A673 (cell line): ENCODE measurements at regions not wholly inside any gene's neighbourhood (a gene's known extent, or its start where the extent isn't known, plus 50 kb on each side); places are given as distances from the start of the nearest gene placed in this dataset.

Experiments used
- BruUV-seq: library from RNA; stranded (reverse); fragments of 400-500 nt; replicated peaks from 2 replicates; lab custom pipeline; 2021; lab: Mats Ljungman, UMichigan
- CTCF ChIA-PET: fragments of 300-600 bp; sonication (Branson Sonifier 250); formaldehyde crosslinking; loops from one replicate; lab custom pipeline; 2022; ENCODE audit warnings: antibody characterized with exemption; lab: Charles Lee
- POLR2A ChIA-PET: fragments of 300-600 bp; sonication (Branson Sonifier 250); formaldehyde crosslinking; loops from one replicate; lab custom pipeline; 2022; ENCODE audit warnings: antibody characterized with exemption; ENCODE audit not compliant: low non-redundant PET; lab: Charles Lee
- DNase-seq: peaks from one replicate; pipeline ENCODE4 v3.0.0-alpha.2; 2015; ENCODE audit warnings: low spot score
- H3K27ac ChIP-seq: fragments of 200-600 bp; sonication (generic); 2 replicates; pipeline ENCODE4 v1.5.1; 2016; ENCODE audit warnings: mixed run types, low read depth, mild to moderate bottlenecking, mixed read lengths, antibody characterized with exemption, low read length; ENCODE audit not compliant: poor library complexity, severe bottlenecking
- H3K27me3 ChIP-seq: fragments of 200-600 bp; sonication (generic); replicated peaks from 2 replicates; pipeline ENCODE4 v1.6.1; 2017; ENCODE audit warnings: mixed run types, low read depth, mild to moderate bottlenecking, mixed read lengths, antibody characterized with exemption, low read length; ENCODE audit not compliant: insufficient read depth, poor library complexity
- H3K36me3 ChIP-seq: fragments of 200-600 bp; sonication (generic); 2 replicates; pipeline ENCODE4 v1.6.1; 2016; ENCODE audit warnings: mixed run types, mild to moderate bottlenecking, mixed read lengths, antibody characterized with exemption, low read length; ENCODE audit not compliant: insufficient read depth, poor library complexity, severe bottlenecking
- H3K4me1 ChIP-seq: fragments of 200-600 bp; sonication (generic); 2 replicates; pipeline ENCODE4 v1.6.1; 2017; ENCODE audit warnings: mixed run types, mild to moderate bottlenecking, mixed read lengths, antibody characterized with exemption, low read length; ENCODE audit not compliant: insufficient read depth, poor library complexity, severe bottlenecking
- H3K4me3 ChIP-seq: fragments of 200-600 bp; sonication (generic); 2 replicates; pipeline ENCODE4 v1.5.1; 2016; ENCODE audit warnings: low read depth, mixed run types, mild to moderate bottlenecking, mixed read lengths, low read length; ENCODE audit not compliant: poor library complexity, severe bottlenecking
- H3K9me3 ChIP-seq: fragments of 200-600 bp; sonication (generic); 2 replicates; pipeline ENCODE4 v1.6.1; 2016; ENCODE audit warnings: mixed run types, low read depth, mild to moderate bottlenecking, mixed read lengths, antibody characterized with exemption, low read length; ENCODE audit not compliant: poor library complexity, severe bottlenecking
- EZH2 ChIP-seq: fragments of 200-600 bp; sonication (generic); IDR thresholded peaks from 2 replicates; pipeline ENCODE4 v1.6.1; 2017; ENCODE audit warnings: borderline replicate concordance, low read depth, mild to moderate bottlenecking, mixed read lengths, antibody characterized with exemption, low read length; ENCODE audit not compliant: poor library complexity, severe bottlenecking
- intact Hi-C: fragments of 100-400 bp; cut with micrococcal nuclease; formaldehyde crosslinking; loops from one replicate; pipeline ENCODE4 v1.10.0; 2022; ENCODE audit not compliant: unreplicated experiment
- TF ChIP-seq, protein P1 (sequence below): fragments of 300-800, 200-600 bp; sonication (generic); conservative IDR thresholded peaks from 2 replicates; pipeline ENCODE4 v1.5.1; 2017; ENCODE audit warnings: low read depth, mild to moderate bottlenecking, antibody characterized with exemption, low read length, moderate library complexity, mixed read lengths

DNA sequence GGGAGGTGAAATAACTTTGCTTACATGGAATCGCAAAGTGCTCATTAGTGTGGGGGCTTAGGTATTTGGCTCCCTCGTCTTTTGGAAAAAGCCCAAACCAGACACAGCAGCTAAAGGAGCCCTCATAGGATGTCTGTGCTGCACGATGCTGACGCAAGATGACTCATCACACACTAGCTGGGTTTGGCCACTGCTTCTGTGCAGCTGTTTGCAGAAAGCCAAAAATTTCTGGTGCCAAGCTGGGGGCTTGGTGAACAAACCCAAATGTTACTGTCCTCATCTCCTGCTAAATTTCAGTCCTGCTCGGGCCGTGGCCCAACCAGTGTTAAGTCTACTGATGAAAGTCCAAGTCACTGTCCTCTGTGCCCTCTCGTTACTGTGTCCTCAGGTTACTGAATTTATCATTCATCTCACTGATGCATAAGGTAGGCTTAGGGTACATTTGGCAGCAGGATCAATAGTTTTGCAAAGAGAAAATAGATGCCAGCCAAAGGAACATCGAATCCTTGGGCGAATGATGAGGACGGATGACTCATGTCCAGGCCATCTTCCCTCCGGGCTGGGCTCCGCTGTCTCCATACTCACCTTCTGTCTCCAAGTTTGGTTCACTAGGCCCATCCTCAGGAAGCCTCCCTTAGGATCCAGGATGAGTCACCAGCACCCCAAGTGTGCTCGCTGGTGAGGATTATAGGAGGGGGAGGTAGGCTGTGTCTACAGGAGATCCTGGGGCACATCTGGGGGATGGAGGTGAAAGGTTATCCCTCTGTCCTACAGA is 177.7 kb downstream of the ADSS2 start:
- H3K27me3 ChIP-seq = no peaks in the 10 kb centered on the region
- peak overlapping the region; percentile 12 for H3K4me3 ChIP-seq
- H3K27ac ChIP-seq = peak overlapping the region; percentile 49
- H3K9me3 ChIP-seq = no peaks in the 10 kb centered on the region
- no peaks in the 10 kb centered on the region for H3K36me3 ChIP-seq
- peak; percentile 83 for DNase-seq
- ChIA-PET CTCF (interaction anchor here (0.5 kb wide), 1 partner anchor 19 kb away, joined by 4 read pairs; no protein-coding TSS in a partner anchor), POLR2A (no interaction called here)
- BruUV-seq = no TSS peak
- no peak for TF ChIP-seq EZH2
- TF ChIP-seq, protein P1, sequence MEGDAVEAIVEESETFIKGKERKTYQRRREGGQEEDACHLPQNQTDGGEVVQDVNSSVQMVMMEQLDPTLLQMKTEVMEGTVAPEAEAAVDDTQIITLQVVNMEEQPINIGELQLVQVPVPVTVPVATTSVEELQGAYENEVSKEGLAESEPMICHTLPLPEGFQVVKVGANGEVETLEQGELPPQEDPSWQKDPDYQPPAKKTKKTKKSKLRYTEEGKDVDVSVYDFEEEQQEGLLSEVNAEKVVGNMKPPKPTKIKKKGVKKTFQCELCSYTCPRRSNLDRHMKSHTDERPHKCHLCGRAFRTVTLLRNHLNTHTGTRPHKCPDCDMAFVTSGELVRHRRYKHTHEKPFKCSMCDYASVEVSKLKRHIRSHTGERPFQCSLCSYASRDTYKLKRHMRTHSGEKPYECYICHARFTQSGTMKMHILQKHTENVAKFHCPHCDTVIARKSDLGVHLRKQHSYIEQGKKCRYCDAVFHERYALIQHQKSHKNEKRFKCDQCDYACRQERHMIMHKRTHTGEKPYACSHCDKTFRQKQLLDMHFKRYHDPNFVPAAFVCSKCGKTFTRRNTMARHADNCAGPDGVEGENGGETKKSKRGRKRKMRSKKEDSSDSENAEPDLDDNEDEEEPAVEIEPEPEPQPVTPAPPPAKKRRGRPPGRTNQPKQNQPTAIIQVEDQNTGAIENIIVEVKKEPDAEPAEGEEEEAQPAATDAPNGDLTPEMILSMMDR = no peak
- H3K4me1 ChIP-seq = peaks cover 14% of the 10 kb centered on the region
- intact Hi-C loops = loop anchor here (2.0 to 5.0 kb wide), 4 partner anchors 225 to 932 kb away; no protein-coding TSS in a partner anchor

DNA sequence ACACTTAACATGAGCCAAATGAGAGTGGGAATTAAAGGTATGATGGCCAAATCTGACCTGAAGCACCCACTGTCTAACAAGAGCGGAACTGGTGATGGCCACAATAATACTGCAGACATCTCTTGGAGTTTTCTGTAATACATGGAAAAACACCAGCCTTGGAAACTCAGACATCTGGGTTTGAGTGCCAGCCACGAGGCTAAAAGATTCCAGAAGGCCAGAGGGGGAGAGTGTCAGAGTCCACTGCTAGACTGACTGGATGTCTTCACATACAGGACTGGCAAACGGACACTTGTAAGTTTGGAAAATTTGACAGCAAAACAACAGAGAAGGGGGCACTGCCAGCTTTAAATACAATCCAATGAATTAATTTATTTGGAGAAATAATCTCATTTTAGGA is 175.1 kb downstream of the ADSS2 start:
- H3K9me3 ChIP-seq = no peaks in the 10 kb centered on the region
- no peaks in the 10 kb centered on the region for H3K27me3 ChIP-seq
- H3K27ac ChIP-seq = no peak overlapping the region
- peaks cover 14% of the 10 kb centered on the region for H3K4me1 ChIP-seq
- no peak overlapping the region for H3K4me3 ChIP-seq
- CTCF ChIA-PET = no interaction called here
- POLR2A ChIA-PET = no interaction called here
- no peak for TF ChIP-seq EZH2
- TF ChIP-seq, protein P1 = no peak
- H3K36me3 ChIP-seq = no peaks in the 10 kb centered on the region
- DNase-seq = no peak
- intact Hi-C loops = no loop called here
- no TSS peak for BruUV-seq

DNA sequence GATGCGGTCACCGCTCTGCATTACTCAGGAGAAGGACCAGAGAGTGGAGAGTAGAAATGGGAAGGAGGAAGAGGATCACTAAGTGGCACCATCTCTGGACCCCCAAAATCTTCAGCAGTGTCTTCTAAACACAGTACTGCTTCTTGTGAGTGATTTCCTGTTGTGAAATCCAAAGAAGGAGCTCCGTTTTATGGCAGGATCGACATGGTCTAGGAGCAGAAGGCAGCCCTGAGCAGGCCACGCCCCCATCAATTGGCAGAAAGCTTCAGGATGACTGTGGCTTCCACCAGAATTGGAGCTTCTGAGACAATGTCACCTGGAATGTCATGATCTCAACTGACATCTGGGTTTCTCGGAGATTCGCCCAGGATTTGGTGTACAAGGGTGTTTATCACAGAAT is 171.5 kb downstream of the ADSS2 start:
- TF ChIP-seq EZH2 = no peak
- TF ChIP-seq, protein P1 = no peak
- CTCF ChIA-PET = no interaction called here

More for the DNA sequence above, 171.5 kb downstream of the ADSS2 start:
- Histone ChIP-seq H3K9me3 (no peaks in the 10 kb centered on the region), H3K36me3 (no peaks in the 10 kb centered on the region), H3K27me3 (no peaks in the 10 kb centered on the region), H3K4me3 (no peak overlapping the region), H3K27ac (no peak overlapping the region), H3K4me1 (no peaks in the 10 kb centered on the region)
- BruUV-seq = no TSS peak
- POLR2A ChIA-PET = interaction anchor here (0.6 kb wide), 1 partner anchor 576 kb away, joined by 4 read pairs; no protein-coding TSS in a partner anchor
- DNase-seq = no peak
- intact Hi-C loops = no loop called here
